Osteoblast (primary cell): ENCODE measurements at regions not wholly inside any gene's neighbourhood (a gene's known extent, or its start where the extent isn't known, plus 50 kb on each side); places are given as distances from the start of the nearest gene placed in this dataset.
"Not testable (repeated sequence)": the region's sequence is repeated elsewhere in the genome, so short reads cannot be mapped to it uniquely, and the experiment has no call there.

Experiments
- DNase-seq: peaks from one replicate; pipeline ENCODE4 v3.0.0; 2011; ENCODE audit warnings: low spot score, mixed read lengths; ENCODE audit not compliant: insufficient read length; ENCODE audit errors: missing footprints
- H2AFZ ChIP-seq: 2 replicates; pipeline ENCODE4 v1.6.0; 2011; ENCODE audit warnings: mild to moderate bottlenecking, low read length
- H3K27ac ChIP-seq: 2 replicates; pipeline ENCODE4 v1.5.1; 2011; ENCODE audit warnings: mild to moderate bottlenecking, low read depth, low read length, moderate library complexity
- H3K27me3 ChIP-seq: 2 replicates; pipeline ENCODE4 v1.6.0; 2012; ENCODE audit warnings: mild to moderate bottlenecking, control low read depth, inconsistent platforms, low read length, moderate library complexity; ENCODE audit not compliant: insufficient read depth
- H3K36me3 ChIP-seq: 2 replicates; pipeline ENCODE4 v1.5.1; 2011; ENCODE audit warnings: mild to moderate bottlenecking, low read length, control low read depth, moderate library complexity; ENCODE audit not compliant: insufficient read depth
- H3K4me1 ChIP-seq: 2 replicates; pipeline ENCODE4 v1.5.1; 2011; ENCODE audit warnings: mild to moderate bottlenecking, low read length, control low read depth, moderate library complexity; ENCODE audit not compliant: insufficient read depth
- H3K4me2 ChIP-seq: 2 replicates; pipeline ENCODE4 v1.6.0; 2011; ENCODE audit warnings: mild to moderate bottlenecking, low read length; ENCODE audit not compliant: insufficient read depth
- H3K4me3 ChIP-seq: fragments of 200-600 bp; sonication (generic); 3 replicates; pipeline ENCODE4 v1.5.1; 2012; ENCODE audit warnings: mild to moderate bottlenecking, low read length, inconsistent platforms; ENCODE audit not compliant: insufficient read depth
- H3K79me2 ChIP-seq: 2 replicates; pipeline ENCODE4 v1.6.0; 2012; ENCODE audit warnings: mild to moderate bottlenecking, low read length, control low read depth, inconsistent platforms; ENCODE audit not compliant: insufficient read depth
- H3K9me3 ChIP-seq: 2 replicates; pipeline ENCODE4 v1.5.1; 2011; ENCODE audit warnings: low read depth, low read length, control low read depth
- H4K20me1 ChIP-seq: 2 replicates; pipeline ENCODE4 v1.6.0; 2012; ENCODE audit warnings: mild to moderate bottlenecking, low read length, control low read depth; ENCODE audit not compliant: insufficient read depth
- TF ChIP-seq, protein P1 (sequence below): IDR thresholded peaks from 2 replicates; pipeline ENCODE4 v1.5.1; 2011; ENCODE audit warnings: mild to moderate bottlenecking, low read depth, low read length, moderate library complexity; ENCODE audit errors: extremely low read depth

GRCh38 chr7:50251765-50252164 is 52.8 kb upstream of the IKZF1 start:
- Histone ChIP-seq H4K20me1 (no peaks in the 10 kb centered on the region), H2AFZ (no peak overlapping the region), H3K27me3 (no peaks in the 10 kb centered on the region), H3K27ac (no peak overlapping the region), H3K4me1 (no peaks in the 10 kb centered on the region), H3K79me2 (no peaks in the 10 kb centered on the region), H3K4me2 (no peak overlapping the region), H3K36me3 (no peaks in the 10 kb centered on the region), H3K9me3 (no peaks in the 10 kb centered on the region), H3K4me3 (no peak overlapping the region)
- no peak for DNase-seq
- TF ChIP-seq, protein P1, sequence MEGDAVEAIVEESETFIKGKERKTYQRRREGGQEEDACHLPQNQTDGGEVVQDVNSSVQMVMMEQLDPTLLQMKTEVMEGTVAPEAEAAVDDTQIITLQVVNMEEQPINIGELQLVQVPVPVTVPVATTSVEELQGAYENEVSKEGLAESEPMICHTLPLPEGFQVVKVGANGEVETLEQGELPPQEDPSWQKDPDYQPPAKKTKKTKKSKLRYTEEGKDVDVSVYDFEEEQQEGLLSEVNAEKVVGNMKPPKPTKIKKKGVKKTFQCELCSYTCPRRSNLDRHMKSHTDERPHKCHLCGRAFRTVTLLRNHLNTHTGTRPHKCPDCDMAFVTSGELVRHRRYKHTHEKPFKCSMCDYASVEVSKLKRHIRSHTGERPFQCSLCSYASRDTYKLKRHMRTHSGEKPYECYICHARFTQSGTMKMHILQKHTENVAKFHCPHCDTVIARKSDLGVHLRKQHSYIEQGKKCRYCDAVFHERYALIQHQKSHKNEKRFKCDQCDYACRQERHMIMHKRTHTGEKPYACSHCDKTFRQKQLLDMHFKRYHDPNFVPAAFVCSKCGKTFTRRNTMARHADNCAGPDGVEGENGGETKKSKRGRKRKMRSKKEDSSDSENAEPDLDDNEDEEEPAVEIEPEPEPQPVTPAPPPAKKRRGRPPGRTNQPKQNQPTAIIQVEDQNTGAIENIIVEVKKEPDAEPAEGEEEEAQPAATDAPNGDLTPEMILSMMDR, result no peak

DNA sequence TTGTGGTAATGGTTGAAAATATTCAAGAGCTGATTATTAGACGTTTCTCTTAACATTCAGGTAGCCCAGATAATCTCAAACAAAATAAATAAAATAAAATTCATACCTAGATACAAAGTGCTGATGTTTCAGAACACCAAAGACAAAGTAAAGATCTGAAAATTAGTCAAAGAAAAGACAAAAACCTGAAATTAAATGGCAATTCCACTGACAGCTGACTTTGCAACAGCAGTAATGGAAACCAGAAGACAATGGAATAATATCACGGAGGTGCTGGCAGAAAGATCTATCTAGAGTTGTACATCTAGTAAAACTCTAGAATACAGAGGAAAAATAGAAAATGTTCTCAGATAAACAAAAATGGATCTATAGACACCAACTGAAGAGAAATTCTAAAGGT is 58.0 kb upstream of the IKZF1 start:
- Histone ChIP-seq H3K4me2 (no peak overlapping the region), H2AFZ (no peak overlapping the region), H4K20me1 (no peaks in the 10 kb centered on the region), H3K27ac (no peak overlapping the region), H3K4me1 (no peaks in the 10 kb centered on the region), H3K9me3 (no peaks in the 10 kb centered on the region), H3K36me3 (no peaks in the 10 kb centered on the region), H3K27me3 (no peaks in the 10 kb centered on the region), H3K4me3 (no peak overlapping the region), H3K79me2 (no peaks in the 10 kb centered on the region)
- DNase-seq, result no peak
- TF ChIP-seq, protein P1, result no peak

DNA sequence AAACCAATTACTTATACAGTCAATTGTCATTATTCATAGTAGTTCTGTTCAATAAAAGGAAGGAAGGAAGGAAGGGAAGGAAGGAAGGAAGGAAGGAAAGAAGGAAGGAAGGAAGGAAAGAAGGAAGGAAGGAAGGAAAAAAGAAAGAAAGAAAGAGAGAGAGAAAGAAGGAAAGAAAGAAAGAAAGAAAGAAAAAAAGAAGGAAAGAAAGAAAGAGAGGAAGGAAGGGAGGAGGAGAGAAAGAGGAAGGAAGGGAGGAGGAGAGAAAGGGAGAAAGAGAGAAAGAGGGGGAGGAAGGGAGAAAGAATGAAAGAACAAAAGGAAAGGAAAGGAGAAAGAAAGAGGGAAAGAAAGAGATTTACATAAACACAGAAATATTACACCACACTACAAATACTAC is 62.4 kb upstream of the IKZF1 start:
- H3K4me2 ChIP-seq, H3K4me1 ChIP-seq, H3K36me3 ChIP-seq, H4K20me1 ChIP-seq, H3K9me3 ChIP-seq, DNase-seq, H3K4me3 ChIP-seq, H3K27ac ChIP-seq, H3K79me2 ChIP-seq, H2AFZ ChIP-seq, H3K27me3 ChIP-seq: not testable (repeated sequence)

DNA sequence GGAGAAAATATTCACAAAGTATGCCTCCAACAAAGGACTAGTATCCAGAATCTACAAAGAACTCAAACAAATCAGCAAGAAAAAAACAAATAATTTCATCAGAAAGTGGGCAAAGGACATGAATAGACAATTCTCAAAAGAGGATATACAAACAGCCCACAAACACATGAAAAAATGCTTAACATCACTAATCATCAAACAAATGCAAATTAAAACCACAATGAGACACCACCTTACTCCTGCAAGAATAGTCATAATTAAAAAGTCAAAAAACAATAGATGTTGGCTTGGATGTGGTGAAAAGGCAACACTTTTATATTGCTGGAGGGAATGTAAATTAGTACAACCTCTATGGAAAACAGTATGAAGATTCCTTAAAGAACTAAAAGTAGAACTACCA is 63.8 kb upstream of the IKZF1 start:
- not testable (repeated sequence) for DNase-seq, H3K27ac ChIP-seq, H2AFZ ChIP-seq, H3K4me1 ChIP-seq, H4K20me1 ChIP-seq, H3K36me3 ChIP-seq, H3K9me3 ChIP-seq, H3K4me3 ChIP-seq, H3K79me2 ChIP-seq, H3K27me3 ChIP-seq, H3K4me2 ChIP-seq

- Histone ChIP-seq H3K27ac (no peak overlapping the region), H3K9me3 (no peaks in the 10 kb centered on the region), H3K27me3 (no peaks in the 10 kb centered on the region), H3K4me1 (no peaks in the 10 kb centered on the region), H3K79me2 (no peaks in the 10 kb centered on the region), H3K4me2 (no peak overlapping the region), H4K20me1 (no peaks in the 10 kb centered on the region), H3K36me3 (no peaks in the 10 kb centered on the region), H3K4me3 (no peak overlapping the region), H2AFZ (no peak overlapping the region)
- no peak for DNase-seq
- TF ChIP-seq, protein P1, result no peak
Observed at GRCh38 chr7:50229964-50230363, 74.6 kb upstream of the IKZF1 start.
